ENCODE measurements at regions not wholly inside any gene's neighbourhood (a gene's known extent, or its start where the extent isn't known, plus 50 kb on each side); places are given as distances from the start of the nearest gene placed in this dataset.
"Not testable (repeated sequence)": the region's sequence is repeated elsewhere in the genome, so short reads cannot be mapped to it uniquely, and the experiment has no call there.

- TF ChIP-seq CTCF (IDR thresholded peaks at IDR 0.05; ENCODE audit: low read depth, low read length), result no peak
- no peak for DNase-seq (ENCODE audit: extremely low read depth, low read depth)
Observed at GRCh38 chr5:53782620-53783019, 222.2 kb downstream of the NDUFS4 start.

GRCh38 chr5:53783624-53784228 lies 223.3 kb downstream of the NDUFS4 start:
- no peak for DNase-seq (ENCODE audit: extremely low read depth, low read depth)
- no peak for TF ChIP-seq CTCF (IDR thresholded peaks at IDR 0.05; ENCODE audit: low read depth, low read length)

GRCh38 chr5:53784596-53784995 lies 224.2 kb downstream of the NDUFS4 start:
- TF ChIP-seq CTCF (IDR thresholded peaks at IDR 0.05; ENCODE audit: low read depth, low read length), result no peak
- no peak for DNase-seq (ENCODE audit: extremely low read depth, low read depth)

GRCh38 chr5:53785924-53786323 lies 225.5 kb downstream of the NDUFS4 start:
- DNase-seq (ENCODE audit: extremely low read depth, low read depth), result no peak
- no peak for TF ChIP-seq CTCF (IDR thresholded peaks at IDR 0.05; ENCODE audit: low read depth, low read length)

- no peak for TF ChIP-seq CTCF (IDR thresholded peaks at IDR 0.05; ENCODE audit: low read depth, low read length)
- DNase-seq (ENCODE audit: extremely low read depth, low read depth), result no peak
Observed at GRCh38 chr5:53790026-53790425, 229.6 kb downstream of the NDUFS4 start.

- no peak for TF ChIP-seq CTCF (IDR thresholded peaks at IDR 0.05; ENCODE audit: low read depth, low read length)
Observed at GRCh38 chr5:53792338-53792737, 231.9 kb downstream of the NDUFS4 start.

GRCh38 chr5:53799644-53800043 lies 239.2 kb downstream of the NDUFS4 start:
- not testable (repeated sequence) for DNase-seq (ENCODE audit: extremely low read depth, low read depth)

More at GRCh38 chr5:53792338-53792737, 231.9 kb downstream of the NDUFS4 start:
- no peak for DNase-seq (ENCODE audit: extremely low read depth, low read depth)

GRCh38 chr5:53808392-53808791 lies 248.0 kb downstream of the NDUFS4 start:
- not testable (repeated sequence) for DNase-seq (ENCODE audit: extremely low read depth, low read depth)
